Fibroblast of skin of back (primary cell): ENCODE measurements at regions not wholly inside any gene's neighbourhood (a gene's known extent, or its start where the extent isn't known, plus 50 kb on each side); places are given as distances from the start of the nearest gene placed in this dataset.

Source experiments
- DNase-seq: peaks from one replicate; pipeline ENCODE4 v3.0.0-alpha.2; 2013

- DNase-seq = no peak
Observed at GRCh38 chr18:7288544-7288943, 57.7 kb downstream of the LRRC30 start.

DNA sequence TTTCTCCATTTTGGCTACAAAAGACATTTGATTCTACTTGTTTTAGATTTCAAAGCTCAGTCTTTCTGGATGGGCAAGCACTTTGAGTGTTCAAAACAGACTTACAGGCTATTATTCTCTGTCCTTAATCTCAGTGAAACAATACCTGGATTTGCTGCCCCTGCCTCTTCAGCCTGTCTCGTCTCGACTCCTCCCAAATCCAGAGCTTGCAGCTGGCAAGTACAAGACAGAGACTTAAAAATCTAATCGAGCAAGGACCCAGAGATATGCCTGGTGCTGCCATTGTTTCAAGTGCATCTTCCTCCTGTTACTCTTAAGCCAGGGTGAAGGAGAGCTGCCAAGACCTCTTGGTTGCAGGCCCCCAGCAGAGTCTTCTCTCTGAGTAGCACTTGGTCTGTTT, 59.2 kb downstream of the LRRC30 start:
- no peak for DNase-seq

DNA sequence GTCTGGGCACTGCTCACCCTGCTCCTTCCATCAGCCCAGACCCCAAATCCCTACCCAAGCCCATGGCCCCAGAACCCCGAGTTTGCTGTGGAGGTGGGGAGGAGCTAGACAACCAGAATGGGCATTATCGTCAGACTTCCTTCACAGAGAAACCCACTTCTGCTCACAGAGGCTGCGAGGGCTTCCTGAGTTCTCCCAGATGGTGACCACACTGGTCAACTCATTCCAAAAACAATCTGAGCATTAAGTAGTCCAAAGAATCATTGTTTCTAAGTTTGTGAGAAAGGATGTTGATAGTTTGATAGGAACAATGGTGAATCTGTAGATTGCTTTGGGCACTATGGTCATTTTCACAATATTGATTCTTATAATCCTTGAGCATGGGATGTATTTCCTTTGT, 60.2 kb downstream of the LRRC30 start:
- DNase-seq = no peak

GRCh38 chr18:7298149-7298548, 67.3 kb downstream of the LRRC30 start:
- no peak for DNase-seq

DNA sequence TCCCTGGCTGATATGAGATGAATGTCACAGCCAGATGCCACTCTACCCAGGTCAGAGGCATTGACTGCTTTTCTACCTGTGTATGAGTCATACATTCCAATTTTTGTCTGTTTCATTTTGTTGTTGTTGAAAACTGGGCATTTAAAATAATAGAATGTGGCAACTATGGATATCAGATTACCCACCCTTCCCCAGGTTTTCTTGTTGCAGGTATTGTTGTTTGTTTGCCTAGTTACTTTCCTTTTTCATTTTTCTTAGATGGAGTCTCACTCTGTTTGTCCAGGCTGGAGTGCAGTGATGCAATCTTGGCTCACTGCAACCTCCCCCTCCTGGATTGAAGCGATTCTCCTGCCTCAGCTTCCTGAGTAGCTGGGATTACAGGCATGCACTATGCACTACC, 70.2 kb downstream of the LRRC30 start:
- DNase-seq = no peak

GRCh38 chr18:7303316-7304060, 72.6 kb downstream of the LRRC30 start:
- DNase-seq = no peak

- DNase-seq = no peak
Observed at GRCh38 chr18:7304061-7304370, 73.1 kb downstream of the LRRC30 start.

DNA sequence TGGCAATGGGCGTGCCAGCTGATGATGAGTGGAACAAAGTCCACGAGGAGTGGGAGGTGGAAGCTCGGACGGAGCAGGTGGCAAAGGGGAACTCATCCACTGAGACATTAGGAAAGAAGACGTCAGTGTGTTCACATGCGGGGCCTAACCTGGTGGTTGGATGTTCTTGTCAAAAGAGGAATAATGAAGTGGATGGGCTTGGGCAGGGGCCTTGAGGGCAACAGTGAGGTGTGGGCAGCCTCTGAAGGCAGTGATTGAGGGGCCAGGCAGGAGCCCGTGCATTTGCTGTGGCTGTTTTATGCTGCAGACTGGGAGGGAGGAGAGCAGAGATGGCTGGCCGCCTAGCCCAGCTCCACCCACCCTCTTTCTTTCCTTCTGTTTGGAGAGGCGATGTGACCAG, 74.5 kb downstream of the LRRC30 start:
- DNase-seq = no peak

- no peak for DNase-seq
Observed at GRCh38 chr18:7307030-7307429, 76.1 kb downstream of the LRRC30 start.

DNA sequence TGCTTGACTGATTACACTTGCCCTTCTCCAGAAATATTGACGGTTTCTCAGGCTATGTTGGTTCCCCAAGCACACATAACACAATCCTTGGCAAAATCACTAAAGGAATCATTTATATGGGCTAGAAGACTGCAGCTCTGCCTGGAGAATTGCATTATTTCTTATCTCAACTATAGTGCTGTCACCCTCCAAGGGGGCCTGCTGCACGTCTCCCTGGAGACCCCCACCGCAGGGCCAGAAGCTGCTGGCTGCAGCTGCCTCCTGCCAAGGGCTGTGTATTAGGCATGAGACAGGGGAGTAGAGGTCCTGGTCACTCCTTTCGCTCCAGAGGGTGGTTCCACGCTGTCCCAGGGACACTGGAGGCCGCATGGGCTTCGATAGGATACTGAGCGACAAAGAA, 76.6 kb downstream of the LRRC30 start:
- no peak for DNase-seq

GRCh38 chr18:7317804-7318231, 86.9 kb downstream of the LRRC30 start:
- DNase-seq = no peak

- no peak for DNase-seq
Observed at GRCh38 chr18:7319161-7319560, 88.3 kb downstream of the LRRC30 start.

GRCh38 chr18:7321831-7322230, 90.9 kb downstream of the LRRC30 start:
- DNase-seq = no peak

DNA sequence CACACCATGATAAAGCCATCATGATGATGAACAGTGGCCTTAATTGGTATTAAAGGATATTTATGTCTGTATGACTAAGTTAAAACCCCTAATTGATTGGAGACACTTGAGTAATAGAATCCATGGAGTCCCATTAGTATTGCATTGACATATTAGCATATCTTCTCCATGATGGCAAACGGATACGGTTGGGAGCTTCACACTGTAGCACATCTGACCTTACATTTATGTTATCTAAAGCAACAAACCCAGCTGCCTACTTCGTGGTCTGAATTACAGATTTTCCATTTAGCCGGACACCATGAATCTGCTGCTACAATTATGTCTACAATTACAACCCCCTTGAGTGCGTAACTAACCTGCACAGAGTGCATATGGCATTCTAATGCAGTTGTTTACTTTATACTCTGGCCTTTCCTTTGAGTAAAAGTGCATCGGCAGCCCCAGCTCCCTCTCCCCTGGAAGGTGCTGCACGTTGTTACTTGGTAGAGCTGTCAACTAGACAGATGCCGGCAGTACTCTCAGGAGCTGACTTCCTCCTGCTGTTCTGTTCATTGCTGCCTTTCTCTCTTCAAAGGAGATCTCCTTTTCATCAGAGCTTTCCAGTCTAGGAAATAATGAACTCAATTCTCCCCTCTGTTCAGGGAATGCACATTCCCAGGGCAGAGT, 92.1 kb downstream of the LRRC30 start:
- no peak for DNase-seq

GRCh38 chr18:7325126-7325430, 94.2 kb downstream of the LRRC30 start:
- DNase-seq = no peak

GRCh38 chr18:7329016-7329415, 98.1 kb downstream of the LRRC30 start:
- no peak for DNase-seq

GRCh38 chr18:7332452-7332851, 101.6 kb downstream of the LRRC30 start:
- DNase-seq = no peak

GRCh38 chr18:7333025-7333562, 102.2 kb downstream of the LRRC30 start:
- DNase-seq = no peak

GRCh38 chr18:7334973-7335568, 104.2 kb downstream of the LRRC30 start:
- DNase-seq = no peak

GRCh38 chr18:7336623-7337022, 105.7 kb downstream of the LRRC30 start:
- no peak for DNase-seq

DNA sequence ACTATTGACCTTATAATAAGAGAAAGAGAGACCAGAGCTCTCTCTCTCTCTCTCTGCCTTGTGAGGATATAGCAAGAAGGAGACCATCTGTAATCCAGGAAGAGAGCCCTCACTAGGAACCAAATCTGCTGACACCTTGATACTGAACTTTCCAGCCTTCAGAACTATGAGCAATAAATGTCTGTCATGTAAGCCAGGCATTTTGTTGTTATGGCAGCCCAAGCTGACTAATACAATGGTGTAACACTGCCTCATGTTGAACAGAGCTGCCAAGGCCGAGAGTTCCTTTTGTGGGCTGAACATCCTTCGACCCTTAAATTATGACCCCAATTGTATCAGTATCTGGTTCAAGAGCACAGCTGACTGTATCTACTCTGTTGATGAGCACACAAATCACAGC, 108.0 kb downstream of the LRRC30 start:
- DNase-seq = no peak

DNA sequence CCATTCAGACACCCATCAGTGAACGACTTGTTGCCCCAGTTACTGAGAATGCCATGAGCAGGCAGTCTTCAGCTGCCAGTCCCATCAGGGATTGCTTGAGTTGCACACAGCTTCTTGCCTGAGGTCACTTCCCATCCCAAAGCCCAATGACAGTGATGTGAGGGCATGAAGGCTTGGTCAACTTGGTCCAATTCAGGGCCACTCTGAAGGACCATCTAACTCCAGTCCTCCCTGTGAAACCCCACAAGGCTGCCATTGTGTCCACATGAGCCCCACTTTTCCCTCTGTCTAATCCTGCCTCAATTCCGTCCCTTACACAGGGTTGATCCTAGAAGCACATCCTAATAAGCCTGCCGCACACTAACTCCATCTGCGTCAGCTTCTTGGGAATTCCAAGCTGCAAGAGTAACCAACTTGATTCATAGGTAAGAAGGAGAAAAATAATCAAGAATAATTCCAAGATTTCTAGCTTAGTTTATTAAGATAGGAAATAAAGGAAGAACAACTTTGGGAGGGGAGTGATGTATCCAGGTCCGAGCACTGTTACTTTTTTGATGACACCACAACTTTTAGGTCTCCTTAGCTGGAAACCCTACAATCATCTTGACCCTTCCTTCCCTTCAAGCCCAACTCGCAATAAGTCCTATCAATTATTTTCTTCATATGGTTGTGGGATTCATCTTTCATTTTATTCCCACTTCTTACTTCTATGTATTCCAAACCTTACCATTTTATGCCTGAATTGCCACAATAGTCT, 110.9 kb downstream of the LRRC30 start:
- DNase-seq = no peak

DNA sequence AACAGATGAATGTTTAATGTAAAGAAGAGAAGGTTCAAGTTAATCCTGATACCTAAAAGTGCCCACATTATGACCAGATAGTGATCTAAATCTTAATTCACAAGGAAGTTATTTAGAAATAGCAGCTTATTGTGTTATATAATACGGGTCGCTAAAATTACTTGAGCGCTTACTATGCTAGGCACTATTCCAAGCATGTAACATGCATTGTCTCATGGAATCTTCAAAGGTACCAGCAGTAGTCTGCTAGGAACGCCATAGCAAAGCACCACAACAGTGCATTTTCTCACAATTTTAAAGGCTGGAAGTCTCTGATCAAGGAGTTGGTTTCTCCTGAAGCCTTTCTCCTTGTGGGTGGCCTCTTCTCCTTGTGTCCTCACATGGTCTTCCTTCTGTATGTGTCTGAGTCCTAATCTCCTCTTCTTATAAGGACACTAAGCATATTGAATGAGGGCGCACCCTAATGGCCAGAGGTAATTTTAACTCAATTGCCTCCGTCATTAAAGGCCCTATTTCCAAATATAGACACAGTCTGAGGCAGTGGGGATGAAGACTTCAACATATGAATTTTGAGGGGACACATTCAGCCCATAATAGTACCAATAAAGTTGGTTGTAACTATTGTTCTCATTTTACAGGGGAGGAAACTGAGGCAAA, 118.4 kb downstream of the LRRC30 start:
- no peak for DNase-seq
